Nucleus accumbens (tissue), 56 donors: ENCODE measurements at regions not wholly inside any gene's neighbourhood (a gene's known extent, or its start where the extent isn't known, plus 50 kb on each side); places are given as distances from the start of the nearest gene placed in this dataset.
"Not testable (repeated sequence)": the region's sequence is repeated elsewhere in the genome, so short reads cannot be mapped to it uniquely, and the experiment has no call there.

Experiments used
- DNase-seq, 56 donors: peaks; one replicate each; lab custom pipeline; 2025; lab: John Stamatoyannopoulos, UW

DNA sequence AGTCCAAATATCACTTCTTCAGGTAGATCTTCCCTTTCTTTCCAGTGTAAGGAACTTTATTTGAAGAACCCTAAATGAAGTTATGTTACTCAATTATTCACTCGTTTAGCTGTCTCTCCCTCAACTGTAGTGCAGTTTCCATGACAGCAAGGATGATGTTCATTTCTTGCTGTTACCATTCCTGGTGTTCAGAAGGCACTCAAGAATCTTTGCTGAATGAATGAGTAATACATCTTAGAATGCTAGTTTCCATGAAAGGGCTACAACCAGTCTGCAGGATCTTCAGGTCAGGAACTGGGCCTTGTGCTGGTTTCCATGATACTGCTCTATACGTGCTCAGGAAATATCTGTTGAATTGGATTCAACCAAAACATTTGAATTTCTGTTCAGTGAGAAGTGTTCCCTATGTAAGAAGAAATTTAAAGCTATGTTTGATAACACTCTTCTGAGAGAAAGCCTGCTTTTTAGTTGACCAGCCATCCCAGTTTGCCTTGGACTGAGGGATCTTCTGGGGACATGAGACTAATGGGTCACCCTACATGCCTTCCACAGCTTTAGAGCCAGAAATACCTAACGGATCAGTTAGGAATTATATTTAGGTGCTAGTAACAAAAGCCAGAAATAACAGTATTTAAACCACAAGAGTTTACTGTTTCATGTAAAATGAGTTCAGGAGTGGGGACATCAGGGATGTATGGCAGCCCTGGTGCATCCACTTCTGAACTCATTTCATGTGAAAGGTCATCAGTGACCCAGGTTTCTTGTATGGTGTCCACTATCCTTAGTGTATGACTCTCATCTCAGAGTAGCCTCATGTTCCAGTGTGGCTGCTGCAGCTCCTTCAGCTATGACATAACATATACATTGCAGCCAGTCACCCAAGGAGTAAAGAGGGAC, 500.1 kb upstream of the SGCD start:
- DNase-seq: no peak

DNA sequence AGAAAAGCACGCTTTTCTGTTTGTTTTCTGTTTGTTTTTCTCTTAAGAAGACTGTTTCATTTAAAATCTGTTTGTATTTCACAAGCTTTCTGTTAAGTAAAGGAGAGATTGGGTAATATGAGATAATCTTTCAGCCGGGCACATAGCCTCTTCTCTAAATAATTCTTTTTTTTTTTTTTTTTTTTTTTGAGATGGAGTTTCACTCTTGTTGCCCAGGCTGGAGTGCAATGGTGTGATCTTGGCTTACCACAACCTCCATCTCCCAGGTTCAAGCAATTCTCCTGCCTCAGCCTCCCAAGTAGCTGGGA, 499.5 kb upstream of the SGCD start:
- not testable (repeated sequence) for DNase-seq

GRCh38 chr5:155827949-155828348, 499.0 kb upstream of the SGCD start:
- no peak for DNase-seq

GRCh38 chr5:155831491-155831890, 495.5 kb upstream of the SGCD start:
- DNase-seq: no peak

- no peak for DNase-seq
These were observed 493.7 kb upstream of the SGCD start for GRCh38 chr5:155833287-155833686.

GRCh38 chr5:155834271-155834975, 492.5 kb upstream of the SGCD start:
- DNase-seq: no peak

DNA sequence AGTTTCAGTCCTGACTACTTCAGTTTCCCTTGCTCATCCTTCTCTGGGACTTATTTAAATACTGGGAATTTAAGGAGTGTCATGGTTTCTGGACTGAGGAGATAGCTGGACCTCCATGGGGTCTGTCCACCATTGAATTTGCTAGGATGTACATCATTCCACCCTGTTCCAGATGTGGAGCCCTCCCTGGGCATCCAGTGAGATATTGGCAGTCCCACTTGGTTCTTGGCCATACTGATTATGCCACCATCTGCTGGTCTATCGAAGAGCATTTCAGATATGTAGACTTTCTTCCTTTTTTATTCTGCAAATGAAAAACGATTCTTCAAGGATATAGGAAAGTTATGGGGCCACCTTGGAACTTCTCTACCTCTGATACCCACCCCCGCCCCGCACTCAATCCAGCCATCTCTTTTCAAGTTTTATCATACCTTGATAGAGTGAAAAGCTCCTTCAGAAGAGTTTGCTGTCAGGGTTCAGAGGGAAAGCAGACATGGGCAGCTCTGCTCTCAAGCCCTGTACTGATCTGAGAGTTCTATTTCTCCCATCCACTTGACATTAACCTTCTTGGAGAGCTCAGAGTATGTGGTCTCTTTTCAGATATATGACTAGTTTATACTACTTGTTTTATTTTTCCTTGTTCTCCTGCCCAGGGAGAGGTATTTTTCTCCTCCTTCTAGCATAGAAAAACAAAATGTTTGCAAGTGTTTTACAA, 490.7 kb upstream of the SGCD start:
- DNase-seq: no peak

DNA sequence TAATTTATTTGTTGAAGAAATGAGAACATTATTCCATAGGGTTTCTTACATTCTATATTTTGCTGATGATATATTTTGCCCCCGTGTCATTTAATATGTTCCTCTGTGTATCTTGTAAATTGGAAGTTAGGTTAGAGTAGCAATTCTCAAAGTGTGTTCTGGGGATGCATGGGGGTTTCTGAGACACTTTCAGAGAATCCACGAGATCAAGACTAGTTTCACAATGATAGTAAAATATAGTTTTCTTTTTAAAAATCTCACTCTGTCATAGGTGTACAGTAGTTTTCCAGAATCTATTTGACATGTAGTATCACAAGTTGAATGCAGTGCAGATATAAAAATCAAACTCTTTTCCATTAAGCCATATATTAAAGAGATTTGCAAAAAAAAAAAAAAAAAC, 488.6 kb upstream of the SGCD start:
- DNase-seq: no peak

GRCh38 chr5:155839251-155840037, 487.5 kb upstream of the SGCD start:
- no peak for DNase-seq

DNA sequence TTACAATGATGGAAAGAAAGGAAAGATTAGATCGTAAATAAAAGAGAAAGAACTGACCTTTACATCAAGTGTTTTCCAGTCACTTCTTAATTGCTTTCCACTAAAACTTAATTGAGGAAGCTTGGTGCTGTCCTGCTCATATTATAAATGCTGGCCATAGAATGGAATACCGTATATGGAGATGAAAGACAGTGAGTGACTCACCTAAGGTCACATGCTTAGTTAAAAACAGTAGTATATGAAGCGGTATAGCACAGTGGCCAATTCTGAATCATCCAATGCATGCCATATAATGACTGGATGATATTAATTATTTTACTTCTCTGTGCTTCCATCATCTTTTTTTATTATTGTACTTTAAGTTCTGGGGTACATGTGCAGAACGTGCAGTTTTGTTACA, 482.4 kb upstream of the SGCD start:
- DNase-seq: no peak

GRCh38 chr5:155850370-155850769, 476.6 kb upstream of the SGCD start:
- no peak for DNase-seq

DNA sequence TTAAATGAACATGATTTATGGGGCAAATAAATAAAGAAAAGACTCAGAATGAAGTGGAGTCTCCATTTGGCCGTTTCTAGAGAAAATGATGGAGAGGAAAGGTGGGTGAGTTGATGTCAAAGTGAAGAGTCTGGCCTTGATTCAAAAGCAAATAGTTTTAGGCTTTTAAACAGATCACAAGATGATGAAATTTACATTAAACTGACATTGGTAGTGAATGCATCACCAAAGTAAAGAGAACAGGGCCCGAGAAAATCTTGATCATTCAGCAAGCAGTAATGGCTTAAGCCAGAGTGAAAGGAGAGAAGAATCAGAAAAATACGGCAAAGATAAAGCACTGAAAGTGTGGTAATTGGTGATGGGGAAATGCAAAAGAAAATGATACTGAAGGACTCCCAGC, 460.0 kb upstream of the SGCD start:
- no peak for DNase-seq

DNA sequence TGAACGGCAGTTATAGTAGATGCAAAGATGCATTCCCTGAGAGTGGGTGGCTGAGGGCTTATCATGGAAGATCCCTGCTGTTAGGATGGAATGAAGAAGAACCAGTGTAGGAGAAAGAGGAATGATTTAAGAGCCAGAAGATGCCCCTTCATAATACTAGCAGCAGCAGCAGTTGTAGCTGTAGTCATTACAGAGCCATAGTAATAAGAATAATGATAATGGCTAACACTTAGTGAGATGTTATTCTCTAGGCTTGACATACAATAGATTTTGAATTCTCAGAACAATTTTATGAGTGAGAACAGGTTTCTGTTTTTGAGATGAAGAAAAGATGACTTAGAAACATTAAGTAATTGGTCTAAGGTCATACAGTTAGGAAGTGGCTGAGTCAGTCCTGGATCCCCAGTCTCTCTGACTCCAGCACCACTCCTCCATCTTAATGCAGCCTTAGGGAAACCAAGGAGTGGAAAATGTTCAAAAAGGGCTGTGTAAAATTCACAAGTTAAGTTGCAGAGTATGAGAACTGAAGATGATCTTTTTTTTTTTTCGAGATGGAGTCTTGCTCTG, 459.4 kb upstream of the SGCD start:
- DNase-seq: no peak

DNA sequence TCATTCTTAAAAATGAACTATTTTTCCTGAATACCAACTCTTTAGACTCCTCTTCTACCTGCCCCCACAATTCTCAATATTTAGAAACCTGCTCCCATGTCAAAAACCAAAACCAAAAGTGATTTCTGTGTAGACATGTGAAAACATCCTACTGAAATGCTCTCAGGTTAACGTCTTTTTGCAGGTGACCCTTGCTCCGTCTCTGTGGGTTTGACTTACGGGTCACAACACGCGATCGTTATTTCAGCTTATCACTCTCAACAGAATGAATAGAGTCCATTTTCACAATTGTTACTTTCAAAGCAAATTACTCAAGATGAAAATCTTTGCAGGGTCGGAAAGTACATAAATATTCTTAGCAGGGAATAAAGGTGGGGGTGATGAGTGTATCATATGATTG, 456.3 kb upstream of the SGCD start:
- no peak for DNase-seq

DNA sequence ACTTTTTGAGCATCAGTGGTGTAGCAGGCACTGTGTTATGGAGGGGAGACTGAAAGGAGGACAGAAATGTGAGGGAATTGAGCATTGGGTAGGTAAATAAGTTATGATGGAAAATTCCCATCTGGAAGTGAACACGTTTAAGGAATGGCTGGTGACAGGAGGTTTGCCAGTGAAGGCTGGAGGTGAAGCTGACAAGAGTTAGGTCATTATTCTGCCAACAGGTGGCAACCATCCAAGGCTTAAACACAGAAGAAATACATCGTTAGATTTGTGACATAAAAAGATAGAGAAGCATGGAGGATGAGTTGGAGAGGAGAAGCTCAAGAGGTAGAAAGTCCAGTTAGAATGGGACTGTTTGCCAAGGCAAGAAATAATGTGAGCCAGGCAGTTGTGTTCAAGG, 455.3 kb upstream of the SGCD start:
- no peak for DNase-seq

- no peak for DNase-seq
These were observed 454.2 kb upstream of the SGCD start for GRCh38 chr5:155872629-155873220.

- DNase-seq: no peak
These were observed 447.9 kb upstream of the SGCD start for GRCh38 chr5:155878991-155879575.

DNA sequence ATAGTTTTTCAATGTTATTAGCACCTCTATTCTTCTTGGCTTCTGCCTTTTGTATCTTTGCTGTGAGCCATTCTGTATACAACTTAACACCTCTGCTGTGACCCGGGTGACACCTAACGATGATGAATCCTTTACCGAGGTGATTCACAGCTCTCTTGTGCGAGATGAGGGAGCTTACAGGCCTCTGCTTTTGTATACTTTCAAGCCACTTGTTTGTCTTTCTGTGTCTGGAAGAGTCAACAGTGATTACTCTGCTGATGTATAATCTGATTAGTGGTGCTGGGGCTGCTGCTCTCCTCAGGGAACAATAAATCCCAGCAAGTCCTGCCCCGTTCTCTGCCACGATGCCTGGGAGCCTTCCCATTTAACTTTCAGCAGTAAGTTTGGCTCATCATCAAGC, 442.9 kb upstream of the SGCD start:
- DNase-seq: no peak

GRCh38 chr5:155885199-155885598, 441.8 kb upstream of the SGCD start:
- no peak for DNase-seq
